PC-9 (cell line): ENCODE measurements at regions not wholly inside any gene's neighbourhood (a gene's known extent, or its start where the extent isn't known, plus 50 kb on each side); places are given as distances from the start of the nearest gene placed in this dataset.
A peak's percentile ranks its signal among the peaks of the same experiment; 100 is the strongest.
"Not testable (repeated sequence)": the region's sequence is repeated elsewhere in the genome, so short reads cannot be mapped to it uniquely, and the experiment has no call there.

Source experiments
- BruUV-seq: library from RNA; stranded (reverse); fragments of 400-500 nt; replicated peaks from 2 replicates; lab custom pipeline; 2021; lab: Mats Ljungman, UMichigan
- CTCF ChIA-PET: fragments of 300-600 bp; sonication (Branson Sonifier 250); formaldehyde crosslinking; loops from one replicate; lab custom pipeline; 2022; ENCODE audit warnings: antibody characterized with exemption; lab: Charles Lee
- POLR2A ChIA-PET: fragments of 300-600 bp; sonication (Branson Sonifier 250); formaldehyde crosslinking; loops from one replicate; lab custom pipeline; 2022; ENCODE audit warnings: antibody characterized with exemption; ENCODE audit not compliant: unreplicated experiment; lab: Charles Lee
- DNase-seq, 2 experiments: peaks; one replicate each; pipeline versions ENCODE4 v3.0.0 to v3.0.0-alpha.2; 2015 to 2022; ENCODE audit warnings: mixed read lengths in 1 of 2
- H2AFZ ChIP-seq: fragments of 200-600 bp; sonication (generic); 2 replicates; pipeline ENCODE4 v1.8.1; 2017; ENCODE audit warnings: antibody characterized with exemption
- H3F3A ChIP-seq: fragments of 200-600 bp; sonication (generic); 2 replicates; pipeline ENCODE4 v1.8.1; 2017; ENCODE audit warnings: antibody characterized with exemption, mild to moderate bottlenecking, low read depth; ENCODE audit not compliant: insufficient read depth
- H3K27ac ChIP-seq: fragments of 200-600 bp; sonication (generic); 2 replicates; pipeline ENCODE4 v1.6.1; 2016; ENCODE audit warnings: mixed run types
- H3K27me3 ChIP-seq: fragments of 200-600 bp; sonication (generic); 2 replicates; pipeline ENCODE4 v1.6.1; 2016; ENCODE audit warnings: low read depth, mixed run types; ENCODE audit not compliant: insufficient read depth
- H3K36me3 ChIP-seq: fragments of 200-600 bp; sonication (generic); 2 replicates; pipeline ENCODE4 v1.6.1; 2016; ENCODE audit warnings: low read depth, mixed run types
- H3K4me1 ChIP-seq: fragments of 200-600 bp; sonication (generic); replicated peaks from 2 replicates; pipeline ENCODE4 v1.6.1; 2016; ENCODE audit warnings: mixed run types; ENCODE audit not compliant: insufficient read depth
- H3K4me2 ChIP-seq: fragments of 200-600 bp; sonication (generic); 2 replicates; pipeline ENCODE4 v1.6.1; 2017; ENCODE audit warnings: mixed run types
- H3K4me3 ChIP-seq: fragments of 200-600 bp; sonication (generic); 2 replicates; pipeline ENCODE4 v1.6.1; 2016; ENCODE audit warnings: mixed run types
- H3K79me2 ChIP-seq: fragments of 200-600 bp; sonication (generic); 2 replicates; pipeline ENCODE4 v1.6.1; 2017; ENCODE audit warnings: low read depth, mixed run types
- H3K9me2 ChIP-seq: fragments of 200-600 bp; sonication (generic); 2 replicates; pipeline ENCODE4 v1.8.1; 2017; ENCODE audit warnings: mild to moderate bottlenecking; ENCODE audit not compliant: insufficient read depth
- H3K9me3 ChIP-seq: fragments of 200-600 bp; sonication (generic); 2 replicates; pipeline ENCODE4 v1.8.1; 2016; ENCODE audit warnings: low read depth; ENCODE audit not compliant: insufficient read depth
- H4K20me1 ChIP-seq: fragments of 200-600 bp; sonication (generic); 2 replicates; pipeline ENCODE4 v1.8.1; 2017; ENCODE audit not compliant: insufficient read depth
- CTCF ChIP-seq: fragments of 200-600 bp; sonication (generic); conservative IDR thresholded peaks from 2 replicates; pipeline ENCODE4 v1.6.1; 2017; ENCODE audit warnings: mixed run types, antibody characterized with exemption, mild to moderate bottlenecking, moderate library complexity
- EZH2 ChIP-seq: fragments of 200-600 bp; sonication (generic); IDR thresholded peaks from 2 replicates; pipeline ENCODE4 v1.8.0; 2017; ENCODE audit warnings: antibody characterized with exemption, low read depth
- intact Hi-C: fragments of 100-400 bp; cut with micrococcal nuclease; formaldehyde crosslinking; loops from one replicate; pipeline ENCODE4 v1.10.0; 2022; ENCODE audit not compliant: unreplicated experiment

DNA sequence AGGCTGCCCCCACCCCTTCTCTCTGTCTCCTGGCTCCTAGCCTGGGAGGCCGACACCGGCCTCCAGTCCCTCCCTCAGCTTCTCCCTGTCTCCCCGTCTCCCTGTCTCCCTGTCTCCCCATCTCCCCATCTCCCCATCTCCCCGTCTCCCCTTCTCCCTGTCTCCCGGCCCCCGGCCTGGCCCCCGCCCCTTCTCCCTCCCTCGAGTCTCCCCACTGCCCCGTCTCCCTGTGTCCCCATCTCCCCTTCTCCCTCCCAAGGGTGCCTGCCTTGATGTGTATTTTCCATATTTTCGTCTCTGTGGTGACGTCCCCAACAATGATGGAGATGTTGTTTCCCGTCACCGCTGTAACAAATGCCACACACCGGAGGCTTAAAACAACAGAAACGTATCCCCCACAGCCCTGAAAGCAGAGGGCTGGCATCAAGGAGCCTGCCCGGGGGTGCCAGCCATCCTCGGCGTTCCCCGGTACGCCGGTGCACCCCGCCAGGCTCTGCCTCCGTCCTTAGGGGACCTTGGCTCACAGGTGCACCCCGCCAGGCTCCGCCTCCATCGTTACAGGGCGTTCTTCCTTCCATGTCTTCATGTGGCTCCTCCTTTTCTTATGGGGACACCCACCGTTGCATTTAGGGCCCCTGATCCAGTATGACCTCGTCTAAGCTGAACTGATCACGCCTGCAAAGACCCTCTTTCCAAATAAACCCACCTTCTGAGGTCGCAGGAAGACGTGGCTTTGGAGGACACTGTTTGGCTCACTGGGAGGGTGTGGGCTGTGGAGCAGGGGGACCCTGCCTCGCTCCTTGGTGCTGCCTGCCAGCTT lies 151.6 kb downstream of the NPIPB11 start:
- CTCF ChIA-PET = no interaction called here

DNA sequence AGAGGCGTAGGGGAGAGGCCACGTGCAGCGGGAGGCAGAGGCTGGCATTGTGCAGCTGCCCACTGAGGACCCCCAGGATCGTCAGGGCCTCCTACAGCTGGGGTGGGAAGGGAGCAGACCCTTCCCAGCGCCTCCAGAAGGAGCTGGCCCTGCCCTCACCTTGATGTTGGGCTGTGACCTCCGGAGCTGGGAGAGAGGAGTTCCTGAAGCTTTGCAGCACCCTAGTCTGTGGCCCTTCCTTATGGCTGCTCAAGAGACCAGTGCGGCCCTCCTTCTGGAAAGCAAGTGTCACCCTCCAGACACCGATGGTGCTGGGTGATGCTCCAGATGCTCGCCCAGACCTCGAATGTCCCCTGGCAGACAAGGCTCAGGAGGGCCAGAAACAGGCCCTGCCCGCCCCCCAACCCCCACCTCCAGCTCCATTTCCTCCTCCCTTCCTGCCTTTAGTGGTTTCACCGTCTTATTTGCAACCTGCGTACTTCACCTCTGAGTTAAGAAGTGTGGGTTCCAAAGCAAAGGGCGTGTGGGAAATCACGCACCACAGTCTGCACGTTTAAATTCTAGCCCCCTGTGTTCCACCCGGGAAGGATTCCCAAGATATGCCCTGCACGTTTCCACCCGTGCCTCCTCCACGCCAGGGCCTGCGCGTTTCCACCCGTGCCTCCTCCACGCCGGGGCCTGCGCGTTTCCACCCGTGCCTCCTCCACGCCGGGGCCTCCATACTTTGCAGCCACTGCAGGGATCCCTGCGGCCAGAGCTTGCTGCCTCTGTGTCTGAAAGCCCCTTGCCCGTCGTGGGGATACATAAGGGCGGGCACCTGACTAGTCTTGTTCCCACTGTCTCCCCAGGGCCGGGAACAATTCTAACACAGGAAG lies 152.6 kb downstream of the NPIPB11 start:
- CTCF ChIA-PET, H3K27me3 ChIP-seq, DNase-seq, H3F3A ChIP-seq, H3K9me3 ChIP-seq, H2AFZ ChIP-seq, H4K20me1 ChIP-seq, intact Hi-C loops, H3K27ac ChIP-seq, H3K4me1 ChIP-seq, POLR2A ChIA-PET, BruUV-seq, H3K4me2 ChIP-seq, H3K4me3 ChIP-seq, H3K9me2 ChIP-seq, H3K36me3 ChIP-seq, H3K79me2 ChIP-seq: not testable (repeated sequence)

More for the DNA sequence above, 151.6 kb downstream of the NPIPB11 start:
- H2AFZ ChIP-seq = no peak overlapping the region
- DNase-seq = no peak
- no peaks in the 10 kb centered on the region for H3K79me2 ChIP-seq
- H3F3A ChIP-seq = peaks cover 4% of the 10 kb centered on the region; the same call in 1 of the 2 replicates
- H3K4me2 ChIP-seq = no peak overlapping the region
- H3K4me3 ChIP-seq = no peak overlapping the region
- no peaks in the 10 kb centered on the region for H3K9me3 ChIP-seq
- H3K36me3 ChIP-seq = no peaks in the 10 kb centered on the region
- TF ChIP-seq EZH2 (no peak), CTCF (no peak)
- H4K20me1 ChIP-seq = no peaks in the 10 kb centered on the region
- intact Hi-C loops = no loop called here
- H3K4me1 ChIP-seq = no peaks in the 10 kb centered on the region
- H3K9me2 ChIP-seq = no peaks in the 10 kb centered on the region
- BruUV-seq = no TSS peak
- POLR2A ChIA-PET = no interaction called here
- H3K27ac ChIP-seq = no peak overlapping the region
- no peaks in the 10 kb centered on the region for H3K27me3 ChIP-seq

- POLR2A ChIA-PET, H4K20me1 ChIP-seq, intact Hi-C loops, H3K4me3 ChIP-seq, H3K4me1 ChIP-seq, H3K9me2 ChIP-seq, CTCF ChIA-PET, H3K9me3 ChIP-seq, H3F3A ChIP-seq, H3K36me3 ChIP-seq, DNase-seq, BruUV-seq, H3K4me2 ChIP-seq, H3K27me3 ChIP-seq, H3K27ac ChIP-seq, H2AFZ ChIP-seq, H3K79me2 ChIP-seq: not testable (repeated sequence)
Measured at GRCh38 chr16:29253066-29253590, 153.4 kb downstream of the NPIPB11 start.

- H3K9me3 ChIP-seq, H4K20me1 ChIP-seq, H3F3A ChIP-seq, H3K36me3 ChIP-seq, H3K27ac ChIP-seq, H3K4me3 ChIP-seq, H2AFZ ChIP-seq, POLR2A ChIA-PET, DNase-seq, H3K79me2 ChIP-seq, H3K4me2 ChIP-seq, H3K4me1 ChIP-seq, BruUV-seq, intact Hi-C loops, CTCF ChIA-PET, H3K27me3 ChIP-seq, H3K9me2 ChIP-seq: not testable (repeated sequence)
Measured at GRCh38 chr16:29252311-29252710, 154.2 kb downstream of the NPIPB11 start.

- CTCF ChIA-PET = not testable (repeated sequence)
Measured at GRCh38 chr16:29251571-29252011, 154.9 kb downstream of the NPIPB11 start.

DNA sequence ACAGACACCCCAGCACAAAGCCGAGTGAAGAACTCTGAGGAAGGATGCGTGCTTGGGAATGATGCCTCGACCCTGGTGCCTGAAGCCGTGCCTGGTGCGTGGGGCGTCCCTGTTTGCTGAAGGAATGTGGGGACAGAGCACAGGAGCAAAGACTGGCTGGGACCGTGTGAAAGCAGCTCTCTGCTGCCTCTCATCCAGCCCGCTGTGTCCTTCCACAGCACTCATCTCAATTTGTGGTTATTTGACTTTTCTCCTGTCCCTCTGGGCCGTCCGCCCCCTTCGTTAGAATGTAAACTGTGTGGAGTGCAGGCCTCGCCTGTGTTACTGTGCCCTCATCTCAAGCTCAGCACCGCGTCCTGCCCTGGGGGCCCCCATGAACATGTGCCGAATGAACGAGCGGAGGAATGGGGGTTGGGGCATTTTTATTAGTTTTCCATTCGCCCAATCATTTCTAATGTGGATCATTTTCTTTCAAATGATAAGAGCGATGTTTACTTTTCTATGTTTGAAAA lies 155.5 kb downstream of the NPIPB11 start:
- H3K36me3 ChIP-seq, intact Hi-C loops, H3K9me3 ChIP-seq, H3K27ac ChIP-seq, H3K4me2 ChIP-seq, H4K20me1 ChIP-seq, H3K9me2 ChIP-seq, DNase-seq, H3K27me3 ChIP-seq, H3F3A ChIP-seq, H3K4me1 ChIP-seq, H2AFZ ChIP-seq, POLR2A ChIA-PET, H3K4me3 ChIP-seq, BruUV-seq, CTCF ChIA-PET, H3K79me2 ChIP-seq: not testable (repeated sequence)

More at GRCh38 chr16:29251571-29252011, 154.9 kb downstream of the NPIPB11 start:
- H3K9me2 ChIP-seq, H4K20me1 ChIP-seq, intact Hi-C loops, POLR2A ChIA-PET, H3F3A ChIP-seq, H3K4me1 ChIP-seq, H3K36me3 ChIP-seq, H3K9me3 ChIP-seq, H3K27me3 ChIP-seq, H3K27ac ChIP-seq, H3K4me3 ChIP-seq, H3K79me2 ChIP-seq, H3K4me2 ChIP-seq, H2AFZ ChIP-seq, BruUV-seq: not testable (repeated sequence)
- peak in 1 of 2 experiments; percentile 65 for DNase-seq
